Left cardiac atrium (tissue), 4 donors: ENCODE measurements at regions not wholly inside any gene's neighbourhood (a gene's known extent, or its start where the extent isn't known, plus 50 kb on each side); places are given as distances from the start of the nearest gene placed in this dataset.

Experiments used
- ATAC-seq, 2 donors: fragments of 200-7000 bp; cut with Tn5 transposase; one replicate each; pipeline ENCODE4 v1.9.1; 2020; ENCODE audit warnings: mild to moderate bottlenecking in 2 of 2, moderate library complexity in 2 of 2
- DNase-seq: peaks from one replicate; pipeline ENCODE4 v3.0.0-alpha.2; 2020
- intact Hi-C, 2 donors: fragments of 100-400 bp; cut with DNase I; formaldehyde crosslinking; loops; one replicate each; pipeline versions ENCODE4 v1.14.1 to v1.15.1; 2022 to 2023
- donor health status: DM: no; HTN: yes; CAD: no.
- donor health status: DM: no; HTN: yes; CAD: no; lungs with severe emphysema.
- donor health status: DM: yes; HTN: yes; CAD: no.
- donor health status: Dilated cardiomyopathy.

GRCh38 chr3:6516143-6516542 is 344.8 kb upstream of the GRM7 start:
- intact Hi-C loops: no loop called here
- no peak for ATAC-seq
- DNase-seq: no peak

GRCh38 chr3:6516694-6517093 is 344.2 kb upstream of the GRM7 start:
- intact Hi-C loops: no loop called here
- ATAC-seq: no peak

GRCh38 chr3:6518709-6519345 is 342.1 kb upstream of the GRM7 start:
- no peak for DNase-seq
- ATAC-seq: no peak
- intact Hi-C loops: no loop called here

More at GRCh38 chr3:6516694-6517093, 344.2 kb upstream of the GRM7 start:
- no peak for DNase-seq

GRCh38 chr3:6521369-6522113 is 339.4 kb upstream of the GRM7 start:
- no peak for ATAC-seq
- no peak for DNase-seq
- intact Hi-C loops: no loop called here

- intact Hi-C loops: no loop called here
- no peak for DNase-seq
- no peak for ATAC-seq
These were observed 338.7 kb upstream of the GRM7 start for GRCh38 chr3:6522191-6522590.

GRCh38 chr3:6523043-6523442 is 337.9 kb upstream of the GRM7 start:
- DNase-seq (no peak), ATAC-seq (no peak)
- intact Hi-C loops: no loop called here

GRCh38 chr3:6524479-6524878 is 336.4 kb upstream of the GRM7 start:
- intact Hi-C loops: no loop called here
- ATAC-seq (peak; percentile 39 to 59), DNase-seq (no peak)

- DNase-seq: no peak
- no peak for ATAC-seq
- intact Hi-C loops: no loop called here
These were observed 334.6 kb upstream of the GRM7 start for GRCh38 chr3:6526321-6526720.

- no peak for ATAC-seq
- no peak for DNase-seq
- intact Hi-C loops: no loop called here
These were observed 334.1 kb upstream of the GRM7 start for GRCh38 chr3:6526861-6527260.

- no peak for ATAC-seq
- DNase-seq: no peak
- intact Hi-C loops: no loop called here
These were observed 332.0 kb upstream of the GRM7 start for GRCh38 chr3:6528951-6529350.

GRCh38 chr3:6531153-6531552 is 329.8 kb upstream of the GRM7 start:
- no peak for DNase-seq
- no peak for ATAC-seq
- intact Hi-C loops: no loop called here

- intact Hi-C loops: no loop called here
- ATAC-seq (no peak), DNase-seq (no peak)
These were observed 328.8 kb upstream of the GRM7 start for GRCh38 chr3:6532101-6532500.

GRCh38 chr3:6540981-6541380 is 319.9 kb upstream of the GRM7 start:
- DNase-seq: no peak
- no peak for ATAC-seq
- intact Hi-C loops: no loop called here

- no peak for ATAC-seq
- intact Hi-C loops: no loop called here
- no peak for DNase-seq
These were observed 318.1 kb upstream of the GRM7 start for GRCh38 chr3:6542795-6543194.

GRCh38 chr3:6549296-6549695 is 311.6 kb upstream of the GRM7 start:
- intact Hi-C loops: no loop called here

GRCh38 chr3:6551165-6551564 is 309.8 kb upstream of the GRM7 start:
- intact Hi-C loops: no loop called here
- no peak for ATAC-seq
- DNase-seq: no peak

More at GRCh38 chr3:6549296-6549695, 311.6 kb upstream of the GRM7 start:
- no peak for DNase-seq
- no peak for ATAC-seq

GRCh38 chr3:6560259-6560658 is 300.7 kb upstream of the GRM7 start:
- ATAC-seq: no peak
- intact Hi-C loops: no loop called here
- DNase-seq: no peak

GRCh38 chr3:6567241-6567640 is 293.7 kb upstream of the GRM7 start:
- intact Hi-C loops: no loop called here
- ATAC-seq (no peak), DNase-seq (no peak)

GRCh38 chr3:6568999-6569493 is 291.9 kb upstream of the GRM7 start:
- no peak for DNase-seq
- no peak for ATAC-seq
- intact Hi-C loops: no loop called here

- intact Hi-C loops: no loop called here
- ATAC-seq (no peak), DNase-seq (no peak)
These were observed 289.5 kb upstream of the GRM7 start for GRCh38 chr3:6571448-6571847.

GRCh38 chr3:6577584-6577983 is 283.3 kb upstream of the GRM7 start:
- DNase-seq (no peak), ATAC-seq (no peak)
- intact Hi-C loops: no loop called here
